Neural cell (in vitro differentiated cells): ENCODE measurements at regions not wholly inside any gene's neighbourhood (a gene's known extent, or its start where the extent isn't known, plus 50 kb on each side); places are given as distances from the start of the nearest gene placed in this dataset.

Experiments
- H2AFZ ChIP-seq: fragments of 200-600, 300-800 bp; sonication (generic), shearing (Covaris generic); 2 replicates; pipeline ENCODE4 v1.6.0; 2014; ENCODE audit warnings: low read depth, mild to moderate bottlenecking, antibody characterized with exemption, low read length, moderate library complexity
- H3F3A ChIP-seq: fragments of 200-600 bp; shearing (Covaris generic); 2 replicates; pipeline ENCODE4 v1.6.1; 2016; ENCODE audit warnings: mild to moderate bottlenecking, moderate library complexity, mixed read lengths, antibody characterized with exemption, low read length; ENCODE audit not compliant: insufficient read depth, poor library complexity, severe bottlenecking
- H3K27ac ChIP-seq: fragments of 200-600, 300-800 bp; sonication (generic), shearing (Covaris generic); 2 replicates; pipeline ENCODE4 v1.5.1; 2014; ENCODE audit warnings: mild to moderate bottlenecking, low read length, moderate library complexity
- H3K27me3 ChIP-seq: fragments of 300-800, 200-600 bp; sonication (generic), shearing (Covaris generic); 2 replicates; pipeline ENCODE4 v1.6.0; 2014; ENCODE audit warnings: mild to moderate bottlenecking, low read depth, low read length, moderate library complexity; ENCODE audit not compliant: insufficient read depth
- H3K36me3 ChIP-seq: fragments of 300-800, 200-600 bp; sonication (generic), shearing (Covaris generic); 2 replicates; pipeline ENCODE4 v1.5.1; 2014; ENCODE audit warnings: mild to moderate bottlenecking, antibody characterized with exemption, low read length, moderate library complexity; ENCODE audit not compliant: insufficient read depth
- H3K4me2 ChIP-seq: fragments of 300-800, 200-600 bp; sonication (generic), shearing (Covaris generic); 2 replicates; pipeline ENCODE4 v1.6.0; 2014; ENCODE audit warnings: mild to moderate bottlenecking, low read length
- H3K4me3 ChIP-seq: fragments of 300-800, 200-600 bp; sonication (generic), shearing (Covaris generic); 2 replicates; pipeline ENCODE4 v1.5.1; 2014; ENCODE audit warnings: mild to moderate bottlenecking, low read length, moderate library complexity
- H3K79me2 ChIP-seq: fragments of 200-600 bp; shearing (Covaris generic); replicated peaks from 2 replicates; pipeline ENCODE4 v1.6.0; 2014; ENCODE audit warnings: mild to moderate bottlenecking, low read length, moderate library complexity; ENCODE audit not compliant: insufficient read depth
- H3K9ac ChIP-seq: fragments of 300-800, 200-600 bp; sonication (generic), shearing (Covaris generic); 2 replicates; pipeline ENCODE4 v1.6.1; 2016; ENCODE audit warnings: mild to moderate bottlenecking, low read length, mixed read lengths
- H3K9me2 ChIP-seq: fragments of 200-600 bp; shearing (Covaris generic); 2 replicates; pipeline ENCODE4 v1.6.1; 2016; ENCODE audit warnings: mild to moderate bottlenecking, low read length, mixed read lengths; ENCODE audit not compliant: insufficient read depth
- H3K9me3 ChIP-seq: fragments of 200-600, 300-800 bp; sonication (generic), shearing (Covaris generic); 2 replicates; pipeline ENCODE4 v1.6.1; 2016; ENCODE audit warnings: mild to moderate bottlenecking, mixed run types, low read length, moderate library complexity, mixed read lengths
- H4K20me1 ChIP-seq: fragments of 200-600 bp; shearing (Covaris generic); 2 replicates; pipeline ENCODE4 v1.6.1; 2016; ENCODE audit warnings: mild to moderate bottlenecking, mixed run types; ENCODE audit not compliant: insufficient read depth
- EZH2 ChIP-seq: fragments of 200-600, 300-800 bp; shearing (Covaris generic), sonication (generic); IDR thresholded peaks from 2 replicates; pipeline ENCODE4 v1.6.1; 2014; ENCODE audit warnings: antibody characterized with exemption, low read length, borderline replicate concordance, mild to moderate bottlenecking; ENCODE audit not compliant: insufficient read depth, poor library complexity, severe bottlenecking
- POLR2AphosphoS5 ChIP-seq: IDR thresholded peaks from 2 replicates; pipeline ENCODE4 v1.6.1; 2012
- RAD21 ChIP-seq: fragments of 450-650 bp; conservative IDR thresholded peaks from 2 replicates; pipeline ENCODE4 v1.6.1; 2014; ENCODE audit warnings: antibody characterized with exemption, mild to moderate bottlenecking, moderate library complexity
- TAF1 ChIP-seq: IDR thresholded peaks from 2 replicates; pipeline ENCODE4 v1.6.1; 2012; ENCODE audit warnings: low read depth
- TF ChIP-seq, protein P1 (sequence below): IDR thresholded peaks from 2 replicates; pipeline ENCODE4 v1.6.1; 2012; ENCODE audit warnings: borderline replicate concordance
- TF ChIP-seq, protein P2 (sequence below): fragments of 450-650 bp; IDR thresholded peaks from 2 replicates; pipeline ENCODE4 v1.5.1; 2014; ENCODE audit warnings: antibody characterized with exemption, mild to moderate bottlenecking, moderate library complexity; ENCODE audit not compliant: poor library complexity, severe bottlenecking

DNA sequence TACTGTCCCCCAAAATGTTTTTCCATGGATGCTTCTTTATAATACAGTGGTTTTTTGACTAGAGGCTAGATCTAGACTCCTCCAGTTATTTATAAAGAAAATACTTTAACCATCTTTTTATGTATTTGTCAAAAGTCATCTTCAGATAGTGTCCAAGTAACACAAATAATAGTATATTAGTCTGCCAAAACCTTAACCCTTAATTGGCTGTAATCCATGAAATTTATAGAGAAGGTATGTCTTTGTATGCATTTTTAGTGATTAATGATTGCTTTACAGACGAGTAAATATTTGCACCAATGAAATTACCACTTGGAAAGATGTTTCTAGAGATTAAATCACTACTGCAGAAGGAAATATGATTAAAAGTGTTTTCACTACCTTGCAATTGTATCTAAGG lies 451.8 kb upstream of the NRXN1 start:
- Histone ChIP-seq H3K9me3 (no peaks in the 10 kb centered on the region), H3K79me2 (no peaks in the 10 kb centered on the region), H3K4me3 (no peak overlapping the region), H3F3A (no peaks in the 10 kb centered on the region), H3K36me3 (no peaks in the 10 kb centered on the region), H3K27ac (no peak overlapping the region), H3K9ac (no peak overlapping the region), H2AFZ (no peak overlapping the region), H3K9me2 (no peaks in the 10 kb centered on the region), H4K20me1 (no peaks in the 10 kb centered on the region), H3K27me3 (no peaks in the 10 kb centered on the region), H3K4me2 (no peak overlapping the region)
- no peak for TF ChIP-seq POLR2AphosphoS5
- TF ChIP-seq TAF1 = no peak

DNA sequence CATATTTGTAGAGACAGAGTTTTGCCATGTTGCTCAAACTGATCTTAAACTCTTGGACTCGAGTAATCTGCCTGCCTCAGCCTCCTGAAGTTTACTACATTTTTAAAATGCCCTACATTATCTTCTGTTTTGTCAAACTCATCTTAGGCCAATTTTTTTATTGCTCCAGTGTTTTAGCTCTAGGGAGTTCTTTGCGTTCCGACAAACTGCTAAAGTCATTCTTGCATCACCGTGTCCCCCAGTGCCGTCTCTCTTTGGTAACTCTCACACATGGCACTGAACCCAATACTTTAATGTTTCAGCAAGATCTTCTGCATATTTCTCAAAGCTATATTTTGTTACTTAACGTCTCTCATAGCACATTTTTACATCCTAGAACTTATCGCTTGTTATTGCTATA lies 440.9 kb upstream of the NRXN1 start:
- H3F3A ChIP-seq = no peaks in the 10 kb centered on the region
- H3K79me2 ChIP-seq = no peaks in the 10 kb centered on the region
- H3K4me3 ChIP-seq = no peak overlapping the region
- no peak overlapping the region for H3K4me2 ChIP-seq
- H3K27me3 ChIP-seq = no peaks in the 10 kb centered on the region
- no peaks in the 10 kb centered on the region for H4K20me1 ChIP-seq
- no peak overlapping the region for H2AFZ ChIP-seq
- H3K27ac ChIP-seq = no peak overlapping the region
- H3K9ac ChIP-seq = no peak overlapping the region
- no peaks in the 10 kb centered on the region for H3K36me3 ChIP-seq
- TF ChIP-seq, protein P1, sequence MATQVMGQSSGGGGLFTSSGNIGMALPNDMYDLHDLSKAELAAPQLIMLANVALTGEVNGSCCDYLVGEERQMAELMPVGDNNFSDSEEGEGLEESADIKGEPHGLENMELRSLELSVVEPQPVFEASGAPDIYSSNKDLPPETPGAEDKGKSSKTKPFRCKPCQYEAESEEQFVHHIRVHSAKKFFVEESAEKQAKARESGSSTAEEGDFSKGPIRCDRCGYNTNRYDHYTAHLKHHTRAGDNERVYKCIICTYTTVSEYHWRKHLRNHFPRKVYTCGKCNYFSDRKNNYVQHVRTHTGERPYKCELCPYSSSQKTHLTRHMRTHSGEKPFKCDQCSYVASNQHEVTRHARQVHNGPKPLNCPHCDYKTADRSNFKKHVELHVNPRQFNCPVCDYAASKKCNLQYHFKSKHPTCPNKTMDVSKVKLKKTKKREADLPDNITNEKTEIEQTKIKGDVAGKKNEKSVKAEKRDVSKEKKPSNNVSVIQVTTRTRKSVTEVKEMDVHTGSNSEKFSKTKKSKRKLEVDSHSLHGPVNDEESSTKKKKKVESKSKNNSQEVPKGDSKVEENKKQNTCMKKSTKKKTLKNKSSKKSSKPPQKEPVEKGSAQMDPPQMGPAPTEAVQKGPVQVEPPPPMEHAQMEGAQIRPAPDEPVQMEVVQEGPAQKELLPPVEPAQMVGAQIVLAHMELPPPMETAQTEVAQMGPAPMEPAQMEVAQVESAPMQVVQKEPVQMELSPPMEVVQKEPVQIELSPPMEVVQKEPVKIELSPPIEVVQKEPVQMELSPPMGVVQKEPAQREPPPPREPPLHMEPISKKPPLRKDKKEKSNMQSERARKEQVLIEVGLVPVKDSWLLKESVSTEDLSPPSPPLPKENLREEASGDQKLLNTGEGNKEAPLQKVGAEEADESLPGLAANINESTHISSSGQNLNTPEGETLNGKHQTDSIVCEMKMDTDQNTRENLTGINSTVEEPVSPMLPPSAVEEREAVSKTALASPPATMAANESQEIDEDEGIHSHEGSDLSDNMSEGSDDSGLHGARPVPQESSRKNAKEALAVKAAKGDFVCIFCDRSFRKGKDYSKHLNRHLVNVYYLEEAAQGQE = no peak
- TF ChIP-seq RAD21 (no peak), EZH2 (no peak)
- TF ChIP-seq, protein P2, sequence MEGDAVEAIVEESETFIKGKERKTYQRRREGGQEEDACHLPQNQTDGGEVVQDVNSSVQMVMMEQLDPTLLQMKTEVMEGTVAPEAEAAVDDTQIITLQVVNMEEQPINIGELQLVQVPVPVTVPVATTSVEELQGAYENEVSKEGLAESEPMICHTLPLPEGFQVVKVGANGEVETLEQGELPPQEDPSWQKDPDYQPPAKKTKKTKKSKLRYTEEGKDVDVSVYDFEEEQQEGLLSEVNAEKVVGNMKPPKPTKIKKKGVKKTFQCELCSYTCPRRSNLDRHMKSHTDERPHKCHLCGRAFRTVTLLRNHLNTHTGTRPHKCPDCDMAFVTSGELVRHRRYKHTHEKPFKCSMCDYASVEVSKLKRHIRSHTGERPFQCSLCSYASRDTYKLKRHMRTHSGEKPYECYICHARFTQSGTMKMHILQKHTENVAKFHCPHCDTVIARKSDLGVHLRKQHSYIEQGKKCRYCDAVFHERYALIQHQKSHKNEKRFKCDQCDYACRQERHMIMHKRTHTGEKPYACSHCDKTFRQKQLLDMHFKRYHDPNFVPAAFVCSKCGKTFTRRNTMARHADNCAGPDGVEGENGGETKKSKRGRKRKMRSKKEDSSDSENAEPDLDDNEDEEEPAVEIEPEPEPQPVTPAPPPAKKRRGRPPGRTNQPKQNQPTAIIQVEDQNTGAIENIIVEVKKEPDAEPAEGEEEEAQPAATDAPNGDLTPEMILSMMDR = no peak
- H3K9me3 ChIP-seq = no peaks in the 10 kb centered on the region
- no peaks in the 10 kb centered on the region for H3K9me2 ChIP-seq

DNA sequence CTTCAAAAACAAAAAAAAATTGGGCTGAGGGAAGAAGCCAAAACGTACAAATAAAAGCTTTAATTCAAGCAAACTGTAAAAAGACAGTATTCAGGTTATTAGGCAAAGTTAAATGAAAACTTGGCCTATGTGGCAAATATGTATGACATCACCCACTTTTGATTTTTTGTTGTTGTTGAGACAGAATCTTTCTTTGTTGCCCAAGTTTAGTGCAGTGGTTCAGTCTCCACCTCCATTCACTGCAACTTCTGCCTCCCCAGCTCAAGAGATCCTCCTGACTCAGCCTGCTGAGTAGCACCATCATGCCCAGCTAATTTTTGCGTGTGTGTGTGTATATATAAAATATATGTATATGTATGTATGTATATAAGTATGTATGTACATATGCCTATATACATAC lies 440.4 kb upstream of the NRXN1 start:
- Histone ChIP-seq H3K27ac (no peak overlapping the region), H3K9ac (no peak overlapping the region), H3K4me3 (no peak overlapping the region), H3K9me3 (no peaks in the 10 kb centered on the region), H3K9me2 (no peaks in the 10 kb centered on the region), H3K27me3 (no peaks in the 10 kb centered on the region), H3K4me2 (no peak overlapping the region), H3K36me3 (no peaks in the 10 kb centered on the region), H3F3A (no peaks in the 10 kb centered on the region), H4K20me1 (no peaks in the 10 kb centered on the region), H2AFZ (no peak overlapping the region), H3K79me2 (no peaks in the 10 kb centered on the region)
- TF ChIP-seq, protein P1 = no peak
- TF ChIP-seq, protein P2 = no peak
- no peak for TF ChIP-seq TAF1
- no peak for TF ChIP-seq RAD21
